GM23338 (cell line): ENCODE measurements at regions not wholly inside any gene's neighbourhood (a gene's known extent, or its start where the extent isn't known, plus 50 kb on each side); places are given as distances from the start of the nearest gene placed in this dataset.

Source experiments
- ATAC-seq: fragments of 200-7000 bp; cut with Tn5 transposase; 3 replicates; pipeline ENCODE4 v1.9.1; 2020
- DNase-seq: peaks from one replicate; pipeline ENCODE4 v3.0.0-alpha.2; 2015; ENCODE audit warnings: low spot score
- H2AFZ ChIP-seq: fragments of 200-600 bp; sonication (generic); 2 replicates; pipeline ENCODE4 v1.8.0; 2016; ENCODE audit warnings: antibody characterized with exemption, mild to moderate bottlenecking, moderate library complexity
- H3F3A ChIP-seq: fragments of 200-600 bp; sonication (generic); replicated peaks from 2 replicates; pipeline ENCODE4 v1.8.0; 2017; ENCODE audit warnings: antibody characterized with exemption, mixed run types, low read depth
- H3K27ac ChIP-seq: fragments of 200-600 bp; sonication (generic); 2 replicates; pipeline ENCODE4 v1.6.1; 2016; ENCODE audit warnings: low read depth
- H3K27me3 ChIP-seq: fragments of 200-600 bp; sonication (generic); 2 replicates; pipeline ENCODE4 v1.8.0; 2016; ENCODE audit warnings: mild to moderate bottlenecking, mixed run types, moderate library complexity; ENCODE audit not compliant: insufficient read depth
- H3K36me3 ChIP-seq: fragments of 200-600 bp; sonication (generic); 2 replicates; pipeline ENCODE4 v1.8.0; 2016; ENCODE audit warnings: mild to moderate bottlenecking; ENCODE audit not compliant: insufficient read depth
- H3K4me1 ChIP-seq: fragments of 200-600 bp; sonication (generic); 2 replicates; pipeline ENCODE4 v1.8.0; 2016; ENCODE audit warnings: mild to moderate bottlenecking, moderate library complexity; ENCODE audit not compliant: insufficient read depth
- H3K4me2 ChIP-seq: fragments of 200-600 bp; sonication (generic); 2 replicates; pipeline ENCODE4 v1.7.1; 2017; ENCODE audit warnings: mixed run types
- H3K4me3 ChIP-seq: fragments of 200-600 bp; sonication (generic); 2 replicates; pipeline ENCODE4 v1.6.1; 2016; ENCODE audit warnings: mixed run types
- H3K79me2 ChIP-seq: fragments of 200-600 bp; sonication (generic); replicated peaks from 2 replicates; pipeline ENCODE4 v1.8.0; 2017; ENCODE audit warnings: mild to moderate bottlenecking; ENCODE audit not compliant: insufficient read depth
- H3K9me2 ChIP-seq: fragments of 200-600 bp; sonication (generic); 2 replicates; pipeline ENCODE4 v1.8.0; 2017; ENCODE audit not compliant: insufficient read depth
- H4K20me1 ChIP-seq: fragments of 200-600 bp; sonication (generic); replicated peaks from 2 replicates; pipeline ENCODE4 v1.8.0; 2017; ENCODE audit warnings: mild to moderate bottlenecking; ENCODE audit not compliant: insufficient read depth
- H3K27ac Mint-ChIP-seq: 2 replicates; pipeline ENCODE4 v1.8.0; 2020; ENCODE audit warnings: inconsistent platforms, mild to moderate bottlenecking, moderate library complexity, mixed read lengths
- H3K27me3 Mint-ChIP-seq: 3 replicates; pipeline ENCODE4 v1.8.0; 2022; ENCODE audit warnings: low read depth, mild to moderate bottlenecking, moderate library complexity, mixed read lengths, inconsistent platforms; ENCODE audit not compliant: insufficient read depth, poor library complexity
- H3K36me3 Mint-ChIP-seq: 3 replicates; pipeline ENCODE4 v1.8.0; 2021; ENCODE audit warnings: low read depth, mild to moderate bottlenecking, inconsistent platforms, moderate library complexity, mixed read lengths
- H3K4me1 Mint-ChIP-seq: 3 replicates; pipeline ENCODE4 v1.8.0; 2020; ENCODE audit warnings: mild to moderate bottlenecking, inconsistent platforms, mixed read lengths
- H3K4me3 Mint-ChIP-seq: 3 replicates; pipeline ENCODE4 v1.8.0; 2021; ENCODE audit warnings: moderate library complexity, mild to moderate bottlenecking, inconsistent platforms, mixed read lengths
- H3K9me3 Mint-ChIP-seq: 3 replicates; pipeline ENCODE4 v1.8.0; 2020; ENCODE audit warnings: moderate library complexity, mild to moderate bottlenecking, inconsistent platforms, mixed read lengths
- CREB1 ChIP-seq: fragments of 250-450 bp; sonication (Bioruptor Pico); IDR thresholded peaks from 2 replicates; pipeline ENCODE4 v1.5.0; 2020; ENCODE audit warnings: low read depth, mild to moderate bottlenecking, moderate library complexity
- CTCF ChIP-seq, 2 experiments: fragments of 200-600 bp in 1 of 2; sonication (generic) in 1 of 2; conservative IDR thresholded peaks; 2 replicates each; pipeline versions ENCODE4 v1.5.1 to v1.6.1; 2016 to 2017; ENCODE audit warnings: antibody characterized with exemption in 2 of 2, low read depth in 2 of 2, mild to moderate bottlenecking in 2 of 2, moderate library complexity in 1 of 2
- EZH2 ChIP-seq: fragments of 200-600 bp; sonication (generic); IDR thresholded peaks from one replicate; pipeline ENCODE4 v1.8.0; 2017; ENCODE audit warnings: antibody characterized with exemption, mild to moderate bottlenecking, low read depth; ENCODE audit not compliant: unreplicated experiment
- JUNB ChIP-seq: IDR thresholded peaks from one replicate; pipeline ENCODE4 v1.6.1; 2016; ENCODE audit warnings: antibody characterized with exemption; ENCODE audit not compliant: unreplicated experiment
- POLR2AphosphoS5 ChIP-seq: IDR thresholded peaks from 2 replicates; pipeline ENCODE4 v1.6.1; 2016; ENCODE audit warnings: antibody characterized with exemption, low read depth
- ZNF114 ChIP-seq: fragments of 250-450 bp; sonication (Bioruptor Pico); IDR thresholded peaks from 2 replicates; pipeline ENCODE4 v1.5.0; 2020; ENCODE audit warnings: mild to moderate bottlenecking, moderate library complexity
- ZNF331 ChIP-seq: fragments of 250-450 bp; sonication (Bioruptor Pico); IDR thresholded peaks from 2 replicates; pipeline ENCODE4 v1.5.0; 2020; ENCODE audit warnings: low read depth, mild to moderate bottlenecking, moderate library complexity
- TF ChIP-seq, protein P1 (sequence below): IDR thresholded peaks from 2 replicates; pipeline ENCODE4 v1.6.1; 2016; ENCODE audit warnings: antibody characterized with exemption
- TF ChIP-seq, protein P2 (sequence below): IDR thresholded peaks from one replicate; pipeline ENCODE4 v1.6.1; 2018; ENCODE audit warnings: antibody characterized with exemption; ENCODE audit not compliant: unreplicated experiment
- TF ChIP-seq, protein P3 (sequence below): fragments of 250-450 bp; sonication (Bioruptor Pico); IDR thresholded peaks from 2 replicates; pipeline ENCODE4 v1.5.0; 2020; ENCODE audit warnings: mild to moderate bottlenecking, moderate library complexity

DNA sequence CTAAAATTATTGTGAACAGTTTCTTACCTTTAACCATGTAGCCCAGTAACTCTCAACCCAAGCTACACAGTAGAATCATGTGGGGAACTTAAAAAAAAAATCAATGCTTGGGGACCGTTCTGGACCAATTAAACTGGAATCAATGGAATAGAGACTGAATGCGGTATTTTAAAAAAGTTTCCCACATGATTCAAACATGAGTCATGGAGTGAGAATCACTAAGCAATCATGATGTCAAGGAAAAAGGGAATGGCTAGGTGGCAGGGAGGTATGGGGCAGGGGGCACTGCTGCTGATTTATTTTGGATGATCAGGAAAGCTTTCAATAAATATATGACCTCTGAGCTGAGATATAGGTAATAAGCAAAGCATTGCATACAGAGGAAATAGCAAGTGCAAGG, 250.5 kb upstream of the RORA start:
- H3K4me2 ChIP-seq = no peak overlapping the region
- Mint-ChIP-seq H3K27me3 (peaks cover 5% of the 10 kb centered on the region), H3K36me3 (no peaks in the 10 kb centered on the region), H3K9me3 (no peaks in the 10 kb centered on the region), H3K27ac (no peak overlapping the region), H3K4me1 (no peaks in the 10 kb centered on the region), H3K4me3 (no peak overlapping the region)
- TF ChIP-seq ZNF331 (CRISPR knock-in tag) = no peak
- H3K4me1 ChIP-seq = no peaks in the 10 kb centered on the region
- DNase-seq (no peak), ATAC-seq (no peak)
- H3K9me2 ChIP-seq = no peaks in the 10 kb centered on the region
- H3K79me2 ChIP-seq = no peaks in the 10 kb centered on the region
- no peak overlapping the region for H3K27ac ChIP-seq
- no peaks in the 10 kb centered on the region for H4K20me1 ChIP-seq
- H3F3A ChIP-seq = no peaks in the 10 kb centered on the region
- H3K4me3 ChIP-seq = no peak overlapping the region
- no peaks in the 10 kb centered on the region for H3K27me3 ChIP-seq
- no peak overlapping the region for H2AFZ ChIP-seq
- no peaks in the 10 kb centered on the region for H3K36me3 ChIP-seq

GRCh38 chr15:61476741-61477140, 247.6 kb upstream of the RORA start:
- Mint-ChIP-seq H3K27ac (no peak overlapping the region), H3K9me3 (no peaks in the 10 kb centered on the region), H3K4me3 (no peak overlapping the region), H3K27me3 (peaks cover 5% of the 10 kb centered on the region), H3K4me1 (no peaks in the 10 kb centered on the region), H3K36me3 (no peaks in the 10 kb centered on the region)
- H2AFZ ChIP-seq = no peak overlapping the region
- no peaks in the 10 kb centered on the region for H3K4me1 ChIP-seq
- H3K4me2 ChIP-seq = no peak overlapping the region
- DNase-seq (no peak), ATAC-seq (no peak)
- H3K27ac ChIP-seq = no peak overlapping the region
- no peaks in the 10 kb centered on the region for H3K27me3 ChIP-seq
- 0 out of 2 replicates have a peak, but pooled peaks cover 2% of the 10 kb centered on the region for H3K9me2 ChIP-seq
- H3F3A ChIP-seq = no peaks in the 10 kb centered on the region
- H3K4me3 ChIP-seq = no peak overlapping the region
- no peaks in the 10 kb centered on the region for H3K79me2 ChIP-seq
- H4K20me1 ChIP-seq = no peaks in the 10 kb centered on the region
- no peaks in the 10 kb centered on the region for H3K36me3 ChIP-seq
- TF ChIP-seq CREB1 = no peak
- TF ChIP-seq EZH2 = no peak
- no peak for TF ChIP-seq CTCF (conservative IDR thresholded peaks at IDR 0.05; ENCODE audit: low read depth in 2 of 2)
- TF ChIP-seq ZNF114 (CRISPR knock-in tag) = no peak
- TF ChIP-seq, protein P1, sequence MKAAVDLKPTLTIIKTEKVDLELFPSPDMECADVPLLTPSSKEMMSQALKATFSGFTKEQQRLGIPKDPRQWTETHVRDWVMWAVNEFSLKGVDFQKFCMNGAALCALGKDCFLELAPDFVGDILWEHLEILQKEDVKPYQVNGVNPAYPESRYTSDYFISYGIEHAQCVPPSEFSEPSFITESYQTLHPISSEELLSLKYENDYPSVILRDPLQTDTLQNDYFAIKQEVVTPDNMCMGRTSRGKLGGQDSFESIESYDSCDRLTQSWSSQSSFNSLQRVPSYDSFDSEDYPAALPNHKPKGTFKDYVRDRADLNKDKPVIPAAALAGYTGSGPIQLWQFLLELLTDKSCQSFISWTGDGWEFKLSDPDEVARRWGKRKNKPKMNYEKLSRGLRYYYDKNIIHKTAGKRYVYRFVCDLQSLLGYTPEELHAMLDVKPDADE = no peak
- TF ChIP-seq, protein P2, sequence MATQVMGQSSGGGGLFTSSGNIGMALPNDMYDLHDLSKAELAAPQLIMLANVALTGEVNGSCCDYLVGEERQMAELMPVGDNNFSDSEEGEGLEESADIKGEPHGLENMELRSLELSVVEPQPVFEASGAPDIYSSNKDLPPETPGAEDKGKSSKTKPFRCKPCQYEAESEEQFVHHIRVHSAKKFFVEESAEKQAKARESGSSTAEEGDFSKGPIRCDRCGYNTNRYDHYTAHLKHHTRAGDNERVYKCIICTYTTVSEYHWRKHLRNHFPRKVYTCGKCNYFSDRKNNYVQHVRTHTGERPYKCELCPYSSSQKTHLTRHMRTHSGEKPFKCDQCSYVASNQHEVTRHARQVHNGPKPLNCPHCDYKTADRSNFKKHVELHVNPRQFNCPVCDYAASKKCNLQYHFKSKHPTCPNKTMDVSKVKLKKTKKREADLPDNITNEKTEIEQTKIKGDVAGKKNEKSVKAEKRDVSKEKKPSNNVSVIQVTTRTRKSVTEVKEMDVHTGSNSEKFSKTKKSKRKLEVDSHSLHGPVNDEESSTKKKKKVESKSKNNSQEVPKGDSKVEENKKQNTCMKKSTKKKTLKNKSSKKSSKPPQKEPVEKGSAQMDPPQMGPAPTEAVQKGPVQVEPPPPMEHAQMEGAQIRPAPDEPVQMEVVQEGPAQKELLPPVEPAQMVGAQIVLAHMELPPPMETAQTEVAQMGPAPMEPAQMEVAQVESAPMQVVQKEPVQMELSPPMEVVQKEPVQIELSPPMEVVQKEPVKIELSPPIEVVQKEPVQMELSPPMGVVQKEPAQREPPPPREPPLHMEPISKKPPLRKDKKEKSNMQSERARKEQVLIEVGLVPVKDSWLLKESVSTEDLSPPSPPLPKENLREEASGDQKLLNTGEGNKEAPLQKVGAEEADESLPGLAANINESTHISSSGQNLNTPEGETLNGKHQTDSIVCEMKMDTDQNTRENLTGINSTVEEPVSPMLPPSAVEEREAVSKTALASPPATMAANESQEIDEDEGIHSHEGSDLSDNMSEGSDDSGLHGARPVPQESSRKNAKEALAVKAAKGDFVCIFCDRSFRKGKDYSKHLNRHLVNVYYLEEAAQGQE = no peak
- no peak for TF ChIP-seq JUNB
- no peak for TF ChIP-seq POLR2AphosphoS5
- TF ChIP-seq, protein P3, sequence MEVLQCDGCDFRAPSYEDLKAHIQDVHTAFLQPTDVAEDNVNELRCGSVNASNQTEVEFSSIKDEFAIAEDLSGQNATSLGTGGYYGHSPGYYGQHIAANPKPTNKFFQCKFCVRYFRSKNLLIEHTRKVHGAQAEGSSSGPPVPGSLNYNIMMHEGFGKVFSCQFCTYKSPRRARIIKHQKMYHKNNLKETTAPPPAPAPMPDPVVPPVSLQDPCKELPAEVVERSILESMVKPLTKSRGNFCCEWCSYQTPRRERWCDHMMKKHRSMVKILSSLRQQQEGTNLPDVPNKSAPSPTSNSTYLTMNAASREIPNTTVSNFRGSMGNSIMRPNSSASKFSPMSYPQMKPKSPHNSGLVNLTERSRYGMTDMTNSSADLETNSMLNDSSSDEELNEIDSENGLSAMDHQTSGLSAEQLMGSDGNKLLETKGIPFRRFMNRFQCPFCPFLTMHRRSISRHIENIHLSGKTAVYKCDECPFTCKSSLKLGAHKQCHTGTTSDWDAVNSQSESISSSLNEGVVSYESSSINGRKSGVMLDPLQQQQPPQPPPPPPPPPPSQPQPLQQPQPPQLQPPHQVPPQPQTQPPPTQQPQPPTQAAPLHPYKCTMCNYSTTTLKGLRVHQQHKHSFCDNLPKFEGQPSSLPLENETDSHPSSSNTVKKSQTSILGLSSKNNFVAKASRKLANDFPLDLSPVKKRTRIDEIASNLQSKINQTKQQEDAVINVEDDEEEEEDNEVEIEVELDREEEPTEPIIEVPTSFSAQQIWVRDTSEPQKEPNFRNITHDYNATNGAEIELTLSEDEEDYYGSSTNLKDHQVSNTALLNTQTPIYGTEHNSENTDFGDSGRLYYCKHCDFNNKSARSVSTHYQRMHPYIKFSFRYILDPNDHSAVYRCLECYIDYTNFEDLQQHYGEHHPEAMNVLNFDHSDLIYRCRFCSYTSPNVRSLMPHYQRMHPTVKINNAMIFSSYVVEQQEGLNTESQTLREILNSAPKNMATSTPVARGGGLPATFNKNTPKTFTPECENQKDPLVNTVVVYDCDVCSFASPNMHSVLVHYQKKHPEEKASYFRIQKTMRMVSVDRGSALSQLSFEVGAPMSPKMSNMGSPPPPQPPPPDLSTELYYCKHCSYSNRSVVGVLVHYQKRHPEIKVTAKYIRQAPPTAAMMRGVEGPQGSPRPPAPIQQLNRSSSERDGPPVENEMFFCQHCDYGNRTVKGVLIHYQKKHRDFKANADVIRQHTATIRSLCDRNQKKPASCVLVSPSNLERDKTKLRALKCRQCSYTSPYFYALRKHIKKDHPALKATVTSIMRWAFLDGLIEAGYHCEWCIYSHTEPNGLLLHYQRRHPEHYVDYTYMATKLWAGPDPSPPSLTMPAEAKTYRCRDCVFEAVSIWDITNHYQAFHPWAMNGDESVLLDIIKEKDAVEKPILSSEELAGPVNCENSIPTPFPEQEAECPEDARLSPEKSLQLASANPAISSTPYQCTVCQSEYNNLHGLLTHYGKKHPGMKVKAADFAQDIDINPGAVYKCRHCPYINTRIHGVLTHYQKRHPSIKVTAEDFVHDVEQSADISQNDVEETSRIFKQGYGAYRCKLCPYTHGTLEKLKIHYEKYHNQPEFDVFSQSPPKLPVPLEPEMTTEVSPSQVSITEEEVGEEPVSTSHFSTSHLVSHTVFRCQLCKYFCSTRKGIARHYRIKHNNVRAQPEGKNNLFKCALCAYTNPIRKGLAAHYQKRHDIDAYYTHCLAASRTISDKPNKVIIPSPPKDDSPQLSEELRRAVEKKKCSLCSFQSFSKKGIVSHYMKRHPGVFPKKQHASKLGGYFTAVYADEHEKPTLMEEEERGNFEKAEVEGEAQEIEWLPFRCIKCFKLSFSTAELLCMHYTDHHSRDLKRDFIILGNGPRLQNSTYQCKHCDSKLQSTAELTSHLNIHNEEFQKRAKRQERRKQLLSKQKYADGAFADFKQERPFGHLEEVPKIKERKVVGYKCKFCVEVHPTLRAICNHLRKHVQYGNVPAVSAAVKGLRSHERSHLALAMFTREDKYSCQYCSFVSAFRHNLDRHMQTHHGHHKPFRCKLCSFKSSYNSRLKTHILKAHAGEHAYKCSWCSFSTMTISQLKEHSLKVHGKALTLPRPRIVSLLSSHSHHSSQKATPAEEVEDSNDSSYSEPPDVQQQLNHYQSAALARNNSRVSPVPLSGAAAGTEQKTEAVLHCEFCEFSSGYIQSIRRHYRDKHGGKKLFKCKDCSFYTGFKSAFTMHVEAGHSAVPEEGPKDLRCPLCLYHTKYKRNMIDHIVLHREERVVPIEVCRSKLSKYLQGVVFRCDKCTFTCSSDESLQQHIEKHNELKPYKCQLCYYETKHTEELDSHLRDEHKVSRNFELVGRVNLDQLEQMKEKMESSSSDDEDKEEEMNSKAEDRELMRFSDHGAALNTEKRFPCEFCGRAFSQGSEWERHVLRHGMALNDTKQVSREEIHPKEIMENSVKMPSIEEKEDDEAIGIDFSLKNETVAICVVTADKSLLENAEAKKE = no peak
